HG02884 (cell line): ENCODE measurements at regions not wholly inside any gene's neighbourhood (a gene's known extent, or its start where the extent isn't known, plus 50 kb on each side); places are given as distances from the start of the nearest gene placed in this dataset.

Experiments
- ATAC-seq: cut with Tn5 transposase; IDR thresholded peaks from one replicate; pipeline ENCODE4 v1.9.1; 2021; ENCODE audit warnings: mild to moderate bottlenecking, moderate library complexity; ENCODE audit not compliant: unreplicated experiment

- ATAC-seq = no peak
These were observed 424.5 kb upstream of the SPRED2 start for GRCh38 chr2:65856928-65857327.

GRCh38 chr2:65856423-65856822 is 424.0 kb upstream of the SPRED2 start:
- no peak for ATAC-seq

GRCh38 chr2:65850695-65851094 is 418.3 kb upstream of the SPRED2 start:
- no peak for ATAC-seq

GRCh38 chr2:65846989-65847678 is 414.7 kb upstream of the SPRED2 start:
- no peak for ATAC-seq

GRCh38 chr2:65845442-65846182 is 413.2 kb upstream of the SPRED2 start:
- ATAC-seq = no peak

- ATAC-seq = no peak
These were observed 409.7 kb upstream of the SPRED2 start for GRCh38 chr2:65842104-65842503.

- ATAC-seq = no peak
These were observed 403.7 kb upstream of the SPRED2 start for GRCh38 chr2:65835975-65836549.

GRCh38 chr2:65834771-65835475 is 402.5 kb upstream of the SPRED2 start:
- ATAC-seq = no peak

- no peak for ATAC-seq
These were observed 401.7 kb upstream of the SPRED2 start for GRCh38 chr2:65834062-65834461.

GRCh38 chr2:65831509-65831908 is 399.1 kb upstream of the SPRED2 start:
- no peak for ATAC-seq

- no peak for ATAC-seq
These were observed 394.2 kb upstream of the SPRED2 start for GRCh38 chr2:65826567-65826966.

- ATAC-seq = no peak
These were observed 391.1 kb upstream of the SPRED2 start for GRCh38 chr2:65823511-65823910.

- no peak for ATAC-seq
These were observed 388.1 kb upstream of the SPRED2 start for GRCh38 chr2:65820454-65820853.

GRCh38 chr2:65819963-65820362 is 387.6 kb upstream of the SPRED2 start:
- ATAC-seq = no peak

GRCh38 chr2:65818873-65819451 is 386.6 kb upstream of the SPRED2 start:
- ATAC-seq = no peak

- no peak for ATAC-seq
These were observed 381.3 kb upstream of the SPRED2 start for GRCh38 chr2:65813631-65814173.

GRCh38 chr2:65812887-65813286 is 380.5 kb upstream of the SPRED2 start:
- no peak for ATAC-seq

- ATAC-seq = no peak
These were observed 375.5 kb upstream of the SPRED2 start for GRCh38 chr2:65807942-65808341.

- no peak for ATAC-seq
These were observed 372.4 kb upstream of the SPRED2 start for GRCh38 chr2:65804777-65805176.

GRCh38 chr2:65802298-65802942 is 370.0 kb upstream of the SPRED2 start:
- no peak for ATAC-seq
